ENCODE measurements at regions not wholly inside any gene's neighbourhood (a gene's known extent, or its start where the extent isn't known, plus 50 kb on each side); places are given as distances from the start of the nearest gene placed in this dataset.
A peak's percentile ranks its signal among the peaks of the same experiment; 100 is the strongest.
"Not testable (repeated sequence)": the region's sequence is repeated elsewhere in the genome, so short reads cannot be mapped to it uniquely, and the experiment has no call there.

DNA sequence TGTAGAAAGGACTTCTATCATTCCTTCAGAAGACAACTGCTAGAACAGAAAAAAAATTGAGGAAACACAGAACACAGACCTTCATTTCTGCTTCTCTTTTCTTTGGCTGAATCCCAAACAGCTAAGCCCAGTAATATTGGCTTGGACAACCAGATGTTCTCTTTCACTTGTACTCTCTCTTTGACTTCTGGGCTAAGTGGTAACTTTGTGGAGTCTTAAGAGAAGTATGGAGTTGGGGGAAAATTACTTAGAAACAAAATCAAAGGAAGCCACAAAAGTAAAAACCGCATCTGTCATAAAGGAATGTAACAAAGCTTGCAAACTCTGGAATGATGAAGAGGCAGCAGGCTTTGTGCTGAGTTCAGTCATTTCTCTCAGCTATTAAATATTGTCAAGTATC is 587.5 kb downstream of the CBLN4 start:
- no peaks in the 10 kb centered on the region for H3K4me1 ChIP-seq (ENCODE audit: control insufficient read depth in 3 of 3, insufficient read depth in 2 of 3, low read depth in 1 of 3, low read length in 2 of 3)
- H3K9me3 ChIP-seq (ENCODE audit: control insufficient read depth in 2 of 2, insufficient read depth in 1 of 2, low read depth in 1 of 2, low read length in 1 of 2), result no peaks in the 10 kb centered on the region
- H3K27ac ChIP-seq (ENCODE audit: low read depth in 1 of 3, low read length in 2 of 3), result no peak overlapping the region
- H3K27me3 ChIP-seq (ENCODE audit: control insufficient read depth in 3 of 3, insufficient read depth in 3 of 3, low read length in 3 of 3), result no peaks in the 10 kb centered on the region
- H3K36me3 ChIP-seq (ENCODE audit: control insufficient read depth in 3 of 3, insufficient read depth in 2 of 3, low read depth in 1 of 3, low read length in 3 of 3), result no peaks in the 10 kb centered on the region
- FAIRE-seq, result no peak
- H3K4me3 ChIP-seq (ENCODE audit: low read depth in 1 of 3, low read length in 3 of 3), result no peak overlapping the region
- DNase-seq, result no peak
- WGBS, 3 donors, result 28 to 60% (median 50%) methylated on average over 1 of the region's 1 CpG

DNA sequence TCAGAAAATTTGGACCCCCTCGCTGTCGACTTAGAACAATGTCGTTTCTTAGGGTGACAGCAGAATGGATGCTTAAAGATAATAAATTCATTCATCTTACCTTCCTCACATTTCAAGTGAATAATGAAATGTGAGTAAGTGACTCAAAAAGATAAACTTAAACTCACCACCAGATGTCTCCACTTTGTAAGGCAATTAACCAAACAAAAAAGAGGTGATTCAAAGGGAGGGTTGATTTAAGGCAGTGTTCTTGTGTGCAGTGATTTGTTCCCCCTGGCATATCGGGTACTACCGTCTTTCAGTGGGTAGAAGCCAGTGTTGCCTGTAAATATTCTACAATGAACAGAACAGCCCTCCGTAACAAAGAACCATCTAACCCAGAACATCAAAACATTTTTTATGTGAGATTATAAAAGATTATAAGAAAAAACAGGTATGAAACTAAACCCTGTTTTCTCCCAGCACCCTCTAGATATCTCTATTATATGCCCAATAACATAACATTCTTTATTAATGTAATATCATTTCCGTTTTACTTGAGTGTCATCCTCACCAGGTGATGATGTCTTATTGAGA is 589.7 kb downstream of the CBLN4 start:
- no peak for FAIRE-seq
- no peaks in the 10 kb centered on the region for H3K36me3 ChIP-seq (ENCODE audit: control insufficient read depth in 3 of 3, insufficient read depth in 2 of 3, low read depth in 1 of 3, low read length in 3 of 3)
- no peak overlapping the region for H3K4me3 ChIP-seq (ENCODE audit: low read depth in 1 of 3, low read length in 3 of 3)
- peak in 1 of 2 donors; percentile 1 for DNase-seq
- no peak overlapping the region for H3K27ac ChIP-seq (ENCODE audit: low read depth in 1 of 3, low read length in 2 of 3)
- H3K4me1 ChIP-seq (ENCODE audit: control insufficient read depth in 3 of 3, insufficient read depth in 2 of 3, low read depth in 1 of 3, low read length in 2 of 3), result no peaks in the 10 kb centered on the region
- 46 to 47% (median 47%) methylated on average over 7 of the region's 7 CpGs for WGBS, 3 donors
- no peaks in the 10 kb centered on the region for H3K27me3 ChIP-seq (ENCODE audit: control insufficient read depth in 3 of 3, insufficient read depth in 3 of 3, low read length in 3 of 3)
- no peaks in the 10 kb centered on the region for H3K9me3 ChIP-seq (ENCODE audit: control insufficient read depth in 2 of 2, insufficient read depth in 1 of 2, low read depth in 1 of 2, low read length in 1 of 2)

DNA sequence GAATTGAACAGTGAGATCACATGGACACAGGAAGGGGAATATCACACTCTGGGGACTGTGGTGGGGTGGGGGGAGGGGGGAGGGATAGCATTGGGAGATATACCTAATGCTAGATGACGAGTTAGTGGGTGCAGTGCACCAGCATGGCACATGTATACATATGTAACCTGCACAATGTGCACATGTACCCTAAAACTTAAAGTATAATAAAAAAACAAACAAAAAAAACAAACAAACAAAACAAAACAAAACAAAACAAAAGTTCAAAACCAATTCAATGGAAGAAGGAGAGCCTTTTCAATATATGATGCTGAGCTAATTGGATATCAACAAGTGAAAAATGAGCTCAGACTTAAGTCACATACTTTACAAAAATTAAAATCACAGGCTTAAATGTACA is 592.8 kb downstream of the CBLN4 start:
- not testable (repeated sequence) for DNase-seq

DNA sequence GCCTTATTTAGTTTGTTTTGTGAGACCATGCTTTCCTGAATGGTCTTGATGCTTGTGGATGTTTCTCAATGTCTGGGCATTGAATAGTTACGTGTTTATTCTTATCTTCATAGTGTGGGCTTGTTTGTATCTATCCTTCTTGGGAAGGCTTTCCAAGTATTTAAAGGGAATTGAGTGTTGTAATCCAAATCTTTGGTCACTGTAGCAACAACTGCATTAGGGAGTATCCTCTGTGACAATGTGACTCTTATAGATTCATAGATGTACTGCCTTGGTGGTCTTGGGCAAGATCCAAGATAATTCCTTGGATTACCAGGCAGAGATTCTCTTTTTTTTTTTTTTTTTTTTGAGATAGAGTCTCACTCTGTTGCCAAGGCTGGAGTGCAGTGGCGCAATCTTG is 598.4 kb downstream of the CBLN4 start:
- 78 to 80% (median 79%) methylated on average over 2 of the region's 2 CpGs for WGBS, 3 donors
- FAIRE-seq, result no peak
- no peak for DNase-seq

More for the DNA sequence above, 592.8 kb downstream of the CBLN4 start:
- not testable (repeated sequence) for H3K36me3 ChIP-seq (ENCODE audit: control insufficient read depth in 3 of 3, insufficient read depth in 2 of 3, low read depth in 1 of 3, low read length in 3 of 3); H3K4me1 ChIP-seq (ENCODE audit: control insufficient read depth in 3 of 3, insufficient read depth in 2 of 3, low read depth in 1 of 3, low read length in 2 of 3); H3K4me3 ChIP-seq (ENCODE audit: low read depth in 1 of 3, low read length in 3 of 3); H3K9me3 ChIP-seq (ENCODE audit: control insufficient read depth in 2 of 2, insufficient read depth in 1 of 2, low read depth in 1 of 2, low read length in 1 of 2); H3K27ac ChIP-seq (ENCODE audit: low read depth in 1 of 3, low read length in 2 of 3); FAIRE-seq; H3K27me3 ChIP-seq (ENCODE audit: control insufficient read depth in 3 of 3, insufficient read depth in 3 of 3, low read length in 3 of 3)
- no CpG with 5 or more reads among the region's 1 CpG for WGBS, 3 donors

DNA sequence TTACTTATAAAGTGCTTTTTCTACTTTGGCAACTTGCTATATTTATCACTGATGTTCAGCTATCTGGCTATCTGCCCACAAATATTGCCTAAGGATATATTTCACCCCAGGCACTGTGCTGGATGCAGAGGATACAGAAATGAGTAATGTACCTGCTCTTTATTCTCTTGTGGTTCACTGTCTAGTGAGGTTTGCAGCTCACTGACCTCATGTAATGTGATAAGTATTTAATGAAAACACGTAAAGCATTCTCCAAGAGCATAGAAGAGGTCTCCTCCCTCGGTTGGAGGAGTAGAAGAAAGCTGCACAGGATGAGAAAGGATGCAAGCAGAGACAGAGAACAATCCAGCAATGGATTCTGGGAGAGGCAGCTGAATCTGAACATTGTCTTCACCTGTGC is 610.7 kb downstream of the CBLN4 start:
- DNase-seq (no peak), FAIRE-seq (no peak)
- H3K27me3 ChIP-seq (ENCODE audit: control insufficient read depth in 3 of 3, insufficient read depth in 3 of 3, low read length in 3 of 3), result no peaks in the 10 kb centered on the region
- H3K4me1 ChIP-seq (ENCODE audit: control insufficient read depth in 3 of 3, insufficient read depth in 2 of 3, low read depth in 1 of 3, low read length in 2 of 3), result no peaks in the 10 kb centered on the region
- no peaks in the 10 kb centered on the region for H3K9me3 ChIP-seq (ENCODE audit: control insufficient read depth in 2 of 2, insufficient read depth in 1 of 2, low read depth in 1 of 2, low read length in 1 of 2)
- no peaks in the 10 kb centered on the region for H3K36me3 ChIP-seq (ENCODE audit: control insufficient read depth in 3 of 3, insufficient read depth in 2 of 3, low read depth in 1 of 3, low read length in 3 of 3)
- H3K27ac ChIP-seq (ENCODE audit: low read depth in 1 of 3, low read length in 2 of 3), result no peak overlapping the region
- 49 to 61% (median 55%) methylated on average over 2 of the region's 2 CpGs for WGBS, 3 donors
- no peak overlapping the region for H3K4me3 ChIP-seq (ENCODE audit: low read depth in 1 of 3, low read length in 3 of 3)

More for the DNA sequence above, 598.4 kb downstream of the CBLN4 start:
- Histone ChIP-seq H3K36me3 (ENCODE audit: control insufficient read depth in 3 of 3, insufficient read depth in 2 of 3, low read depth in 1 of 3, low read length in 3 of 3) (no peaks in the 10 kb centered on the region), H3K27me3 (ENCODE audit: control insufficient read depth in 3 of 3, insufficient read depth in 3 of 3, low read length in 3 of 3) (no peaks in the 10 kb centered on the region), H3K9me3 (ENCODE audit: control insufficient read depth in 2 of 2, insufficient read depth in 1 of 2, low read depth in 1 of 2, low read length in 1 of 2) (no peaks in the 10 kb centered on the region), H3K4me1 (ENCODE audit: control insufficient read depth in 3 of 3, insufficient read depth in 2 of 3, low read depth in 1 of 3, low read length in 2 of 3) (no peaks in the 10 kb centered on the region), H3K4me3 (ENCODE audit: low read depth in 1 of 3, low read length in 3 of 3) (no peak overlapping the region), H3K27ac (ENCODE audit: low read depth in 1 of 3, low read length in 2 of 3) (no peak overlapping the region)

DNA sequence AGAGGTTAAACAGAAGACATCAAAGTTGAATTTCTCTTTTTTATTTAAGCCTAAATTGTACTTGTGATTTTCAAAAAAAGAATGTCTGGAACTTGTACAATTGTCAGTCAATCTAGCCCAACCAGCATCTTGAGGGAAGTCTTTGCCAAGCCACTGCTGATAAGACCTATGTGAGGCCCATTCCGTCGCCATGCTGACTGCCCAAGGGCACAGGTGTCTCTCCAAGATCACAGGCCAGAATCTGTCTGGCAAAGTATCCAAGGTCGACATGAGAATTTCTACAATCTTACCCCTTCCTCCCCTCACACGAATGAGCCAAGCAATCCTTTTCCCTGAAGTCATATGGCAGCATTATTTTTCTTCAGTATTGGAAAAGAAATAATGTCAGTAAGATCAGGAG is 614.5 kb downstream of the CBLN4 start:
- DNase-seq (no peak), FAIRE-seq (no peak)
- no peak overlapping the region for H3K27ac ChIP-seq (ENCODE audit: low read depth in 1 of 3, low read length in 2 of 3)
- H3K4me1 ChIP-seq (ENCODE audit: control insufficient read depth in 3 of 3, insufficient read depth in 2 of 3, low read depth in 1 of 3, low read length in 2 of 3), result no peaks in the 10 kb centered on the region
- 78 to 85% (median 81%) methylated on average over 4 of the region's 4 CpGs for WGBS, 3 donors
- no peaks in the 10 kb centered on the region for H3K9me3 ChIP-seq (ENCODE audit: control insufficient read depth in 2 of 2, insufficient read depth in 1 of 2, low read depth in 1 of 2, low read length in 1 of 2)
- no peaks in the 10 kb centered on the region for H3K36me3 ChIP-seq (ENCODE audit: control insufficient read depth in 3 of 3, insufficient read depth in 2 of 3, low read depth in 1 of 3, low read length in 3 of 3)
- H3K4me3 ChIP-seq (ENCODE audit: low read depth in 1 of 3, low read length in 3 of 3), result no peak overlapping the region
- no peaks in the 10 kb centered on the region for H3K27me3 ChIP-seq (ENCODE audit: control insufficient read depth in 3 of 3, insufficient read depth in 3 of 3, low read length in 3 of 3)

DNA sequence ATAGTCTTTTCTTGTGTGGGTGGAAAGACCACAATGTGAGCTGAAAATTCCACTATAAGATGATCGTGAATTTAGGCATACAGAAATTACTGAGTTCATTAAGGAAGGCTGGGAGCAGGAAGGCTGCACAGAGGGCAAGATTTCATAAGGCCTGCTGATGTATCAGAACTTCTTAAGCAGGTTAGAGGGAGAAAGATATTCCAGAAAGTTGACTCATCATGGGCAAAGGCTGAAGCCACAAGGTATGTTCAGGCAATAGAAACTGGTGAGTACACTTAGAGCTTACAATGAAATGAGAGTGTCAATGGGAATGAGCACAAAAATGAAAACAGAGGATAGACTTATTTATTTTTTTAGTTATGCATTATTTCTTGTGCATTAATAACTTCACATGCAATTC is 618.6 kb downstream of the CBLN4 start:
- WGBS, 3 donors, result 74 to 85% (median 75%) methylated on average over 1 of the region's 1 CpG
- H3K27me3 ChIP-seq (ENCODE audit: control insufficient read depth in 3 of 3, insufficient read depth in 3 of 3, low read length in 3 of 3), result no peaks in the 10 kb centered on the region
- DNase-seq (no peak), FAIRE-seq (no peak)
- H3K27ac ChIP-seq (ENCODE audit: low read depth in 1 of 3, low read length in 2 of 3), result no peak overlapping the region
- H3K36me3 ChIP-seq (ENCODE audit: control insufficient read depth in 3 of 3, insufficient read depth in 2 of 3, low read depth in 1 of 3, low read length in 3 of 3), result no peaks in the 10 kb centered on the region
- no peaks in the 10 kb centered on the region for H3K9me3 ChIP-seq (ENCODE audit: control insufficient read depth in 2 of 2, insufficient read depth in 1 of 2, low read depth in 1 of 2, low read length in 1 of 2)
- no peak overlapping the region for H3K4me3 ChIP-seq (ENCODE audit: low read depth in 1 of 3, low read length in 3 of 3)
- no peaks in the 10 kb centered on the region for H3K4me1 ChIP-seq (ENCODE audit: control insufficient read depth in 3 of 3, insufficient read depth in 2 of 3, low read depth in 1 of 3, low read length in 2 of 3)

DNA sequence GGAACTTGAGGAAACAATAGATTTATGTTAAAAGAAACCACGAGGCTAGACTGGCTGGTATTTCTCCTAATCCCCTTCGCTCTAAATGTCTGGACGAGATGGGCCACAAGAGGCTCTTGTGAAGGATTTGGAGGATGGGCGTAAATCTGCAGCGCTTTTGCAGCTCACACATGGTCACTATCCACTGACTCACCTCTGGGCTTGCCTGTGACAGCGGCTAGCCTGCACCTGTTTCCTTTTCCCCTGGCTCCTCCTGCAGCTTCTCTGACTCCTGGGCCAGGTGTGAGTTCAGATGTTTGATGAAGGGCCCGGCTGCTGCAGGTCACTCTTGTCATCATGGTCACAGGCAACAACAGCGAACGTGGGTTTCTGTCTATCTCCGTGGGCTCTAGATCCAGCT is 629.4 kb downstream of the CBLN4 start:
- H3K36me3 ChIP-seq (ENCODE audit: control insufficient read depth in 3 of 3, insufficient read depth in 2 of 3, low read depth in 1 of 3, low read length in 3 of 3), result no peaks in the 10 kb centered on the region
- H3K9me3 ChIP-seq (ENCODE audit: control insufficient read depth in 2 of 2, insufficient read depth in 1 of 2, low read depth in 1 of 2, low read length in 1 of 2), result peaks cover 0 to 2% of the 10 kb centered on the region in 2 donors
- WGBS, 3 donors, result 67 to 77% (median 76%) methylated on average over 10 of the region's 10 CpGs
- no peaks in the 10 kb centered on the region for H3K4me1 ChIP-seq (ENCODE audit: control insufficient read depth in 3 of 3, insufficient read depth in 2 of 3, low read depth in 1 of 3, low read length in 2 of 3)
- no peak overlapping the region for H3K27ac ChIP-seq (ENCODE audit: low read depth in 1 of 3, low read length in 2 of 3)
- FAIRE-seq (no peak), DNase-seq (no peak)
- no peak overlapping the region for H3K4me3 ChIP-seq (ENCODE audit: low read depth in 1 of 3, low read length in 3 of 3)
- no peaks in the 10 kb centered on the region for H3K27me3 ChIP-seq (ENCODE audit: control insufficient read depth in 3 of 3, insufficient read depth in 3 of 3, low read length in 3 of 3)

DNA sequence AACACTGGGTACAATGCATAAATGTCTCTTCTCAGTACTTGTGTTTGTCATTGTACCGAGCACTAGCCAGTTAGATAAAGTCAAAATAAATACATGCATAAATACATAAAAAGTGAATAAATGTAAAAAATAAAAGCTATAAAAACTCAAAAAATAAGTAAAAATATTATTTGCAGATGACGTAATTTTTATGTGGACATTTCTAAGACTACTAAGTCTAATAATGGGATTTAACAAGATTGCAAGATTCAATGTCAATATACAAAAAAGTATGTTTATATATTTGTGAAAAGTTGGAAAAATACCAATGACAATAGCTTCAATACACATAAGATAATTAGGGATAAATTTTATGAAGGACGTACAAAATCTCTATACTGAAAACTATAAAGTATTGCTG is 639.6 kb downstream of the CBLN4 start:
- WGBS, 3 donors, result 88 to 89% (median 88%) methylated on average over 3 of the region's 3 CpGs
- no peak overlapping the region for H3K27ac ChIP-seq (ENCODE audit: low read depth in 1 of 3, low read length in 2 of 3)
- FAIRE-seq, result no peak
- no peak for DNase-seq
- no peaks in the 10 kb centered on the region for H3K36me3 ChIP-seq (ENCODE audit: control insufficient read depth in 3 of 3, insufficient read depth in 2 of 3, low read depth in 1 of 3, low read length in 3 of 3)
- H3K4me3 ChIP-seq (ENCODE audit: low read depth in 1 of 3, low read length in 3 of 3), result no peak overlapping the region
- no peaks in the 10 kb centered on the region for H3K4me1 ChIP-seq (ENCODE audit: control insufficient read depth in 3 of 3, insufficient read depth in 2 of 3, low read depth in 1 of 3, low read length in 2 of 3)
- no peaks in the 10 kb centered on the region for H3K9me3 ChIP-seq (ENCODE audit: control insufficient read depth in 2 of 2, insufficient read depth in 1 of 2, low read depth in 1 of 2, low read length in 1 of 2)
- H3K27me3 ChIP-seq (ENCODE audit: control insufficient read depth in 3 of 3, insufficient read depth in 3 of 3, low read length in 3 of 3), result no peaks in the 10 kb centered on the region
